ENCODE measurements at regions not wholly inside any gene's neighbourhood (a gene's known extent, or its start where the extent isn't known, plus 50 kb on each side); places are given as distances from the start of the nearest gene placed in this dataset.

GRCh38 chr2:184528119-184528518, 70.2 kb upstream of the ZNF804A start:
- no peaks in the 10 kb centered on the region for H3K27me3 ChIP-seq (ENCODE audit: control insufficient read depth, insufficient read depth, low read length)
- no peak for DNase-seq (ENCODE audit: low read depth)
- no peaks in the 10 kb centered on the region for H3K36me3 ChIP-seq (ENCODE audit: control insufficient read depth, insufficient read depth, low read length)
- no peak for FAIRE-seq
- TF ChIP-seq CTCF (IDR thresholded peaks at IDR 0.05; ENCODE audit: insufficient read depth, low read length, severe bottlenecking), result no peak
- H3K4me3 ChIP-seq (ENCODE audit: low read depth, low read length), result no peak overlapping the region

- no peaks in the 10 kb centered on the region for H3K36me3 ChIP-seq (ENCODE audit: control insufficient read depth, insufficient read depth, low read length)
- no peak for TF ChIP-seq CTCF (IDR thresholded peaks at IDR 0.05; ENCODE audit: insufficient read depth, low read length, severe bottlenecking)
- H3K27me3 ChIP-seq (ENCODE audit: control insufficient read depth, insufficient read depth, low read length), result no peaks in the 10 kb centered on the region
- FAIRE-seq (no peak), DNase-seq (ENCODE audit: low read depth) (no peak)
- H3K4me3 ChIP-seq (ENCODE audit: low read depth, low read length), result no peak overlapping the region
Measured at GRCh38 chr2:184530239-184530638, 68.1 kb upstream of the ZNF804A start.

GRCh38 chr2:184530959-184531358, 67.4 kb upstream of the ZNF804A start:
- FAIRE-seq, result no peak
- TF ChIP-seq CTCF (IDR thresholded peaks at IDR 0.05; ENCODE audit: insufficient read depth, low read length, severe bottlenecking), result no peak

GRCh38 chr2:184532551-184532950, 65.8 kb upstream of the ZNF804A start:
- TF ChIP-seq CTCF (IDR thresholded peaks at IDR 0.05; ENCODE audit: insufficient read depth, low read length, severe bottlenecking), result no peak
- H3K27me3 ChIP-seq (ENCODE audit: control insufficient read depth, insufficient read depth, low read length), result no peaks in the 10 kb centered on the region
- no peak overlapping the region for H3K4me3 ChIP-seq (ENCODE audit: low read depth, low read length)
- FAIRE-seq (no peak), DNase-seq (ENCODE audit: low read depth) (no peak)
- H3K36me3 ChIP-seq (ENCODE audit: control insufficient read depth, insufficient read depth, low read length), result no peaks in the 10 kb centered on the region

More at GRCh38 chr2:184530959-184531358, 67.4 kb upstream of the ZNF804A start:
- Histone ChIP-seq H3K4me3 (ENCODE audit: low read depth, low read length) (no peak overlapping the region), H3K27me3 (ENCODE audit: control insufficient read depth, insufficient read depth, low read length) (no peaks in the 10 kb centered on the region), H3K36me3 (ENCODE audit: control insufficient read depth, insufficient read depth, low read length) (no peaks in the 10 kb centered on the region)
- DNase-seq (ENCODE audit: low read depth), result no peak

GRCh38 chr2:184534986-184535385, 63.3 kb upstream of the ZNF804A start:
- peak; percentile 29 for DNase-seq (ENCODE audit: low read depth)

More at GRCh38 chr2:184534986-184535385, 63.3 kb upstream of the ZNF804A start:
- Histone ChIP-seq H3K36me3 (ENCODE audit: control insufficient read depth, insufficient read depth, low read length) (no peaks in the 10 kb centered on the region), H3K27me3 (ENCODE audit: control insufficient read depth, insufficient read depth, low read length) (no peaks in the 10 kb centered on the region), H3K4me3 (ENCODE audit: low read depth, low read length) (no peak overlapping the region)
- no peak for TF ChIP-seq CTCF (IDR thresholded peaks at IDR 0.05; ENCODE audit: insufficient read depth, low read length, severe bottlenecking)
- FAIRE-seq, result no peak

Measured in bronchial epithelial cell (primary cell).